HG02981 (cell line): ENCODE measurements at regions not wholly inside any gene's neighbourhood (a gene's known extent, or its start where the extent isn't known, plus 50 kb on each side); places are given as distances from the start of the nearest gene placed in this dataset.

ENCODE experiments used
- ATAC-seq: cut with Tn5 transposase; IDR thresholded peaks from one replicate; pipeline ENCODE4 v1.9.1; 2021; ENCODE audit warnings: mild to moderate bottlenecking, moderate library complexity; ENCODE audit not compliant: unreplicated experiment

GRCh38 chr6:132107896-132108295 lies 156.7 kb upstream of the CCN2 start:
- no peak for ATAC-seq

- ATAC-seq: no peak
Measured at GRCh38 chr6:132101535-132101934, 150.4 kb upstream of the CCN2 start.

GRCh38 chr6:132100388-132100990 lies 149.3 kb upstream of the CCN2 start:
- no peak for ATAC-seq

- no peak for ATAC-seq
Measured at GRCh38 chr6:132096996-132097395, 145.8 kb upstream of the CCN2 start.

GRCh38 chr6:132096245-132096644 lies 145.1 kb upstream of the CCN2 start:
- no peak for ATAC-seq

DNA sequence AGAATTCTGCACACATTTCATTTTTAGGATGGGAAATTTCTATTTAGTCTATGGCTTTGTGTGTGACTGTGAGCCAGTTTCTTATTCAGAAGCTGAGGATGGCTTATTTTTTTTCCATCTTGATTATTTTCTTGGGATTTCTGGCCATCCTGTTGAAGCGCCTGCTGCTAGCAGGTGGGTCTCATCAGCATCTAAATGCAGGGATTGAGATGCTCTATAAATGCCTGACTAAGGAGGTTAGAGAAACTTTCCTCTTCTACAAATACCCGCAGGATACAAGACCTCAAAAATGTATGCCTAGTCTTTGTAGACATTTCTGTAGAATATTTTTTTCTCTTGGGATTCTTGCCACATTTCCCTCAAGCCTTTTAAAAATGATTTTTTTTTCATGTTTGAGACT lies 138.0 kb upstream of the CCN2 start:
- no peak for ATAC-seq

GRCh38 chr6:132088150-132088549 lies 137.0 kb upstream of the CCN2 start:
- ATAC-seq: no peak

- no peak for ATAC-seq
Measured at GRCh38 chr6:132087391-132087790, 136.2 kb upstream of the CCN2 start.

DNA sequence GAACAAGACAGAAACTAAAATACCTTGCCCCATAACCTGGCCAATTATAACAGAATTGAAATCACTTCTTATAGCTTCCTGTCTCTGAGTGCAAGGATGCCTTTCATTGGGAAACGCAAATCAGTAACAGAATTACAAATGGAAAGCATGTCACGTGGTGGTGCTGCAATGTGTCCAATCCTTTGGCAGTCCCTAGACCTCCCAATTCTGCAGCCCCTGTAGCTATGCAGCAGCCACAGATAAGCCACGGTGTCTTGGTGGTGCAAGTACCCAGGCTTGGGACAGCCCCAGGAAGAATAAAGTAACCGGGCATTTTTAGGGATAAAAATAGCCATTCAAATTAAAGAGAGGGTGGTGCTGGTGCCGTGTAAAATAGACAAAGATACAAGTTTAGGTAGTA lies 134.6 kb upstream of the CCN2 start:
- ATAC-seq: no peak

DNA sequence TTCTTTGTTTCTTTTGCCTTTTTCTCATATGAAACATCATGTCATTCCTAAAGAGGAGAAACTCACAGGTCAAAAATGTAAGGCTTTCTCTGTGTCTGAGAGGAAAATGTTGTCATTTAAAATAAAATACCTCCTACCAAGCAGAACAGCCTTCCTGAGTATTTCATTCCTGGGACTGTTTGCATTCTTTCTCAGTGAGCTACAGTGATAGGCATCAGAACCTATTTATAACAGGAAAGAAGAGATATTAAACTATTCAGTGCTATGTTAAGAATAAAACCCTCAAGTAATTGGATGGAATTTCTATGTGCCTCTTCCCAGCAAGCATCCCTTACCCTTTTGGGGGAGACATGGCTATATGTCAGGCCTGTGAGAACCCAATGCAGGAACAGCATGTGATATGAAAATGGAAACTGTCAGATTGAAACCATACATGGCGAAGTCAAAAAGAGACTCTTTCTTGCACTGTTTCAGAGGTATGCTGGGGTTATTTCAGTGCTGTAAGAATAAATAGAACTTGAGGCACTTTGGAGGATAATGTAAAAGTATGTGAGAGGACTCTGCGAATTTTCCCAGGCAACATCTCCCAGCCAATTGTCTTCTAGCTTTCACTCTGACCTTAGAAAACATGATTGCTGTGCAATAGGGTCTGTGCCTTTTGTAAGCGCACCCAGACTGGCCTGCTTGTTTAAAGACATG lies 133.8 kb upstream of the CCN2 start:
- no peak for ATAC-seq

DNA sequence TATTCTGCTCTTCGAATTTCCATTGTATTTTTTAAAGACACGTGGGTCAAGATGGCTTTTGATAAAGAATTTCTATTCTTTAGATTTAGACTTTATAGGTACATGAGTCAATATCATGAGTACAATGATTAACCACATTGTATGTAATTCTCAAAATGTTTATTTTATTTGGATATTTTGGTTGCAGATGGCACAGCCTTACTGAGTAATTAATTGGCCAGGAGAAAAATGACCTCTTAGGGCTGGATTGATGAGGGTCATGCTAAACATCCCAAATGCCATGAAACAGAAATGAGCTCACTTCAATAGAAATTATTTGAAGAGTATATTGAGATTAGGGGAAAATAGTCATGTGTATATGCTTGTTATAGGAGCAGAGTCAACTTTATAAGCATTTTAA lies 131.2 kb upstream of the CCN2 start:
- no peak for ATAC-seq

DNA sequence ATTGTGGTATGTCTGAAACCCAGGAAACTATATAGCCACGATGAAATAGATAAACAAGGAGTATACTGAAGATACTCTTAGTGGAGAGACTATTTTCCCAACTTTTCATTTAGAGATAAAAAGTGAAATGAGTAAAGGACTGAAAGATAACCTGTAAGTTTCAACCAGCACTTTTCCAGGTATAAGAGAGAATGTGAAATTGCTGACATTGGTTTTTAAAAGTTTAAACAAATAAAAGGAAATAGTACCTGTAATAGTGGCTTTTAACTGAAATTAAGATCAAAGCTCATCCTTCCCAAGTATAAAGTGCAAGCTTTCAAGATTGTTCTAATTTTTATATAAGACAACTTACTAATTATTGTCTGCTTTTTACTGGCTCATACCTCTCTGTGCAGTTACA lies 130.2 kb upstream of the CCN2 start:
- ATAC-seq: no peak

- ATAC-seq: no peak
Measured at GRCh38 chr6:132079286-132079685, 128.1 kb upstream of the CCN2 start.

GRCh38 chr6:132076452-132076851 lies 125.3 kb upstream of the CCN2 start:
- no peak for ATAC-seq

GRCh38 chr6:132072831-132073230 lies 121.7 kb upstream of the CCN2 start:
- no peak for ATAC-seq

DNA sequence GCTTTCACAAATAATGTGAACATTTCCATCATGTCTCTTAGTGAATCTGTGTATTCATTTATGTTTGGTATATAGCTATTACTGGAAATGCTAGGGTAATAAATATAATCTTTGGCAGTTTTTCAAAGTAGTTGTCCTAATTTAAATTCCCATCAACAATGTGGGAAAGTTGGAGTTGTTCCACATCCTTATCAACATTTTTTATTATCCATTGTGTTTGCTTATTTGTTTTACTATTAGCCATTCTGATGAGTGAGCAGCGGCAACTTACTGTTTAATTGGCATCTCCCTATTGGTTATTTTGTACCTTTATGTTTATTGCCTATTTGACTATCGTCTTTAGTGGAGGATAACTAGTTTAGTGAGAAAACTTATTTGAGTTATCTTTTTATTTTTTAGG lies 121.1 kb upstream of the CCN2 start:
- no peak for ATAC-seq

DNA sequence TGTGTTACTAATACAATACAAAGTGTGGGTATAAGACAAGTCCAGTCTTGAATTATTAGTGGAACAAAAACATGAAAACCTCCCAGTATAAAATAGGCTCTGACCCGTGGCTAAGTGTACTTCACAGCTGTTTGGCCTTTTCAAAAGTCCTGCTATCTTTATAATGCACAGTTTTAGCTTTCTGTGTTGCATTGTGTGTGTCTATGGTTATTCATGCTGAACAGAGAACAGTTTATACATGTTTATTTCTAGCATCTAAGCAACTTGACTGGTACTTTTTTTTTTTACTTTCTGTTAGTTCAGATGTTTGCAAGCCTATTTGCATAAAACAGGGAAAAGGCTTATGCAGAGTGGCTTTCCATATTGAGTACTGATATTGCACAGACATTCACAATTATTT lies 119.2 kb upstream of the CCN2 start:
- ATAC-seq: no peak

GRCh38 chr6:132068766-132069165 lies 117.6 kb upstream of the CCN2 start:
- ATAC-seq: no peak

GRCh38 chr6:132067286-132067685 lies 116.1 kb upstream of the CCN2 start:
- no peak for ATAC-seq

GRCh38 chr6:132065556-132065955 lies 114.4 kb upstream of the CCN2 start:
- no peak for ATAC-seq

DNA sequence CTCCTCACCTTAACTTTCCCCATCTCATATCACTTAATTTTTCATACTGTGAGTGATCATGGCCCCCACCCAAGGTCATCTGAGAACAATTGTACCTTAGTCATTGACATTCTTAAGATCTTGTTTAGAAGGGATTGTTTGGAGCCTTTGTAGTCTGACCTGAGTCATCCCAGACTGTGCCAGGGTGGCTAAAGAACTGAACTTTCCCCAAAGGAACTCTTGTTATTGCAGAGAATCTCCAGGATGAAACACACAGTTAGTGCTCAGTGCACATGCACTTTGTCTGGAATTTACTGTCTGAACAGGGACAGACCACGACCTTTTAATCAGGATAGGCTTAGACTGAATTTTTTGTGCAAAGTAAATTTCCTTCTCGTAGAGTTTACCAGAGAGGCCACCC lies 112.6 kb upstream of the CCN2 start:
- no peak for ATAC-seq

DNA sequence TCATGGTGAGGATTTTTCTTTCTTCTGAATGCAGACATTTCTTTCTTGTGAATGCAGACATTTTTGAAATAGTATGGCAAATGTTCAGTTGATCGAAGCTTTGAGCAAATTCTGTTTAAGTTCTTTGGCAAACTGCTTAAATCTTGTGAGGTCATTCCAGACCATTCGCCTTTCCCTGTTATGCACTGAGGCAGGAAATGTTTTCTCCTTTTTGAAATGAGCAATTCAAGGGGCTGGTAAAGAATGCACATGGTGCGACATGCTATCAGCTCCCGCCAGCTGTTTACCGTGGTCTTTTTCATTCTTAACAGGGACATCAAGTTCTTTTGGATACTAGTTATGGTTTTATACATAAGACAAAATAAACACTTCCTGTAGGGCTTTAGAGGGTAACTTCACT lies 112.0 kb upstream of the CCN2 start:
- no peak for ATAC-seq

DNA sequence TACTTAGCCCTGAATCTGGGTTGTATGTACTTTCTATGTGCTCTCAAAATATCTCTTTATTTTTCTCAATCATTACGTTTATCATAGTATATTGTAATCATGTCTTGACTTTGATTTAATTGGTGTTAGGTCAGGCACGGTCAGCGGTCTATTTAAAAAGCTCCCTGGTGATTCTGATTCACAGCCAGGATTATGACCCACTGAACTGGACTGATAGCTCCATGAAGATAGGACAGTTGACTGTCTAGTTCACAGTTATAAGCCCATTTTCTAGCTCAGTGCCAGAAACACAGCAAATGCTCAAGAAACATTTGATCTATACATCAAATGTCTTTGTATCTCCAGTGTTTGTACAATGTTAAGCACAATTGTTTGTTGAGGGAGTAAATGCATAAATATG lies 111.5 kb upstream of the CCN2 start:
- no peak for ATAC-seq
